SK-N-SH (cell line): ENCODE measurements at regions not wholly inside any gene's neighbourhood (a gene's known extent, or its start where the extent isn't known, plus 50 kb on each side); places are given as distances from the start of the nearest gene placed in this dataset.

Experiments
- CTCF ChIA-PET: fragments of 300-600, 350-600 bp; formaldehyde crosslinking; extraction: SDS; loops from one replicate; lab custom pipeline; 2021; lab: Yijun Ruan, JAX
- POLR2A ChIA-PET: fragments of 350-600 bp; sonication (Branson Sonifier 250); formaldehyde crosslinking; extraction: SDS; loops from one replicate; lab custom pipeline; 2020; ENCODE audit warnings: antibody characterized with exemption, inconsistent platforms; lab: Yijun Ruan, JAX
- DNase-seq: peaks from one replicate; pipeline ENCODE4 v3.0.0; 2012
- H2AFZ ChIP-seq: fragments of 200-600 bp; sonication (generic); 2 replicates; pipeline ENCODE4 v1.8.1; 2016; ENCODE audit warnings: antibody characterized with exemption, mild to moderate bottlenecking, low read depth
- H3F3A ChIP-seq: fragments of 200-600 bp; sonication (generic); replicated peaks from 2 replicates; pipeline ENCODE3; 2016; ENCODE audit warnings: antibody characterized with exemption, mild to moderate bottlenecking; ENCODE audit not compliant: insufficient read depth
- H3K27ac ChIP-seq, 2 experiments: fragments of 200-500 bp in 1 of 2; fragments of 200-600 bp in 1 of 2; sonication (Bioruptor generic) in 1 of 2; sonication (generic), shearing (Covaris generic) in 1 of 2; 2 replicates each; pipeline versions ENCODE4 v1.5.1 to v1.6.1; 2014 to 2016; ENCODE audit warnings: low read depth in 2 of 2, inconsistent platforms in 1 of 2, low read length in 1 of 2, mild to moderate bottlenecking in 1 of 2, mixed read lengths in 1 of 2
- H3K27me3 ChIP-seq: fragments of 200-600 bp; sonication (generic), shearing (Covaris generic); 2 replicates; pipeline ENCODE4 v1.6.1; 2016; ENCODE audit warnings: mixed run types; ENCODE audit not compliant: insufficient read depth
- H3K36me3 ChIP-seq, 2 experiments: fragments of 200-500 bp in 1 of 2; fragments of 200-600 bp in 1 of 2; sonication (Bioruptor generic) in 1 of 2; sonication (generic) in 1 of 2; replicated peaks in 1 of 2; 2 replicates each; pipeline versions ENCODE3 to v1.5.1; 2014 to 2016; ENCODE audit warnings: low read length in 1 of 2, mild to moderate bottlenecking in 1 of 2; ENCODE audit not compliant: insufficient read depth in 2 of 2, control insufficient read depth in 1 of 2
- H3K4me1 ChIP-seq, 2 experiments: fragments of 200-500 bp in 1 of 2; fragments of 200-600 bp in 1 of 2; sonication (Bioruptor generic) in 1 of 2; sonication (generic), shearing (Covaris generic) in 1 of 2; 2 replicates each; pipeline versions ENCODE4 v1.5.1 to v1.6.1; 2014 to 2016; ENCODE audit warnings: low read depth in 1 of 2, low read length in 1 of 2, mixed run types in 1 of 2; ENCODE audit not compliant: insufficient read depth in 2 of 2, control insufficient read depth in 1 of 2
- H3K4me2 ChIP-seq: fragments of 200-600 bp; sonication (generic), shearing (Covaris generic); 2 replicates; pipeline ENCODE4 v1.6.1; 2017; ENCODE audit warnings: mixed run types
- H3K4me3 ChIP-seq, 2 experiments: fragments of 200-500 bp in 1 of 2; fragments of 200-600 bp in 1 of 2; sonication (Bioruptor generic) in 1 of 2; sonication (generic), shearing (Covaris generic) in 1 of 2; 2 replicates each; pipeline versions ENCODE4 v1.5.1 to v1.8.1; 2014 to 2016; ENCODE audit warnings: low read depth in 2 of 2, inconsistent platforms in 1 of 2, low read length in 1 of 2, mild to moderate bottlenecking in 1 of 2, mixed read lengths in 1 of 2, moderate library complexity in 1 of 2
- H3K79me2 ChIP-seq: fragments of 200-600 bp; sonication (generic); 2 replicates; pipeline ENCODE4 v1.8.1; 2017; ENCODE audit warnings: mild to moderate bottlenecking; ENCODE audit not compliant: insufficient read depth
- H3K9ac ChIP-seq: fragments of 200-600 bp; sonication (generic); 2 replicates; pipeline ENCODE4 v1.6.1; 2017; ENCODE audit warnings: mixed run types
- H3K9me2 ChIP-seq: fragments of 200-600 bp; sonication (generic); 2 replicates; pipeline ENCODE4 v1.6.1; 2017; ENCODE audit warnings: mixed run types
- H3K9me3 ChIP-seq: fragments of 200-600 bp; sonication (generic); 2 replicates; pipeline ENCODE4 v1.6.1; 2017; ENCODE audit warnings: mixed run types, mild to moderate bottlenecking, moderate library complexity
- H4K20me1 ChIP-seq: fragments of 200-600 bp; sonication (generic); 2 replicates; pipeline ENCODE4 v1.6.1; 2017; ENCODE audit warnings: mild to moderate bottlenecking, mixed run types; ENCODE audit not compliant: insufficient read depth
- CHD2 ChIP-seq: fragments of 150-350 bp; IDR thresholded peaks from 2 replicates; pipeline ENCODE4 v1.6.1; 2018; ENCODE audit warnings: low read length; ENCODE audit not compliant: partially characterized antibody
- EZH2phosphoT487 ChIP-seq: fragments of 200-600 bp; sonication (generic); IDR thresholded peaks from 2 replicates; pipeline ENCODE4 v1.6.1; 2017; ENCODE audit warnings: low read depth, mixed run types, mild to moderate bottlenecking, antibody characterized with exemption, moderate library complexity, borderline replicate concordance
- FOSL2 ChIP-seq: IDR thresholded peaks from 2 replicates; pipeline ENCODE4 v1.4.0; 2012; ENCODE audit warnings: low read depth, mild to moderate bottlenecking, moderate library complexity, borderline replicate concordance
- JUND ChIP-seq: IDR thresholded peaks from 2 replicates; pipeline ENCODE4 v1.4.0; 2012
- MEF2A ChIP-seq: IDR thresholded peaks from 2 replicates; pipeline ENCODE4 v1.4.0; 2012; ENCODE audit warnings: low read depth, borderline replicate concordance
- NFIC ChIP-seq: IDR thresholded peaks from 2 replicates; pipeline ENCODE4 v1.4.0; 2012; ENCODE audit warnings: borderline replicate concordance
- POLR2AphosphoS5 ChIP-seq: IDR thresholded peaks from 2 replicates; pipeline ENCODE4 v1.6.1; 2012; ENCODE audit warnings: low read depth, low read length
- RXRA ChIP-seq: IDR thresholded peaks from 2 replicates; pipeline ENCODE4 v1.4.0; 2012; ENCODE audit warnings: low read depth, mild to moderate bottlenecking, borderline replicate concordance
- SIN3A ChIP-seq: IDR thresholded peaks from 2 replicates; pipeline ENCODE4 v1.6.1; 2012; ENCODE audit warnings: low read depth, mild to moderate bottlenecking, low read length, moderate library complexity, borderline replicate concordance
- SMC3 ChIP-seq: IDR thresholded peaks from 2 replicates; pipeline ENCODE4 v1.6.1; 2012; ENCODE audit warnings: low read depth, low read length, improper control_type of control experiment
- TCF12 ChIP-seq: IDR thresholded peaks from 2 replicates; pipeline ENCODE4 v1.4.0; 2012
- YY1 ChIP-seq: IDR thresholded peaks from 2 replicates; pipeline ENCODE4 v1.4.0; 2012; ENCODE audit warnings: low read depth, mild to moderate bottlenecking
- whole genome bisulfite sequencing: methylation state at CpG from one replicate; pipeline ENCODE4 v1.1.6; 2017; ENCODE audit warnings: low lambda C conversion rate; 5-methylcytosine and 5-hydroxymethylcytosine counted together
- TF ChIP-seq, protein P1 (sequence below): IDR thresholded peaks from 2 replicates; pipeline ENCODE4 v1.4.0; 2012; ENCODE audit warnings: low read depth, borderline replicate concordance
- TF ChIP-seq, protein P2 (sequence below): fragments of 150-350 bp; IDR thresholded peaks from 2 replicates; pipeline ENCODE4 v1.6.1; 2016; ENCODE audit warnings: mild to moderate bottlenecking, low read depth, low read length
- TF ChIP-seq, protein P3 (sequence below): fragments of 200-600 bp; sonication (generic); IDR thresholded peaks from 2 replicates; pipeline ENCODE4 v1.6.1; 2017; ENCODE audit warnings: antibody characterized with exemption, mild to moderate bottlenecking, moderate library complexity
- TF ChIP-seq, protein P4 (sequence below): IDR thresholded peaks from 2 replicates; pipeline ENCODE4 v1.4.0; 2012; ENCODE audit warnings: low read depth

DNA sequence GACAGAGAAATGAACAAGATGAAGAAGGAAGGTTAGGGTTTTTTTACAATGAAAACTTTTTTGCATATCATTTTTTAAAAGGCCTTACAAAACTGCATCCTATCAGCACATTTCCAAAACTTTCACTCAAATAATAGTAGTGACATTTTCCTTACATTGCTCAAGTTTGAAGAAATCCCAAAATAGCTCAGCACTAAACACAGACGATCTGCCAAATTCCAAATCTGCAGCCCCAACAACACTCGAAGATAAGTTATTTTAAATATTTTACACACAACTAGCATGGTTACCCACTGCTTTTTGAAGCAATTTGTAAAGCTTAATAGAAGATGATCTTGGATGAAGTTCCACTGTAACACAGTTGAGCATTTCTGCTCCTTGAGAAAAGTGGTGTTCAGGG, 535.6 kb upstream of the ALCAM start:
- H3K4me2 ChIP-seq = no peak overlapping the region; the same call in 1 of the 2 replicates
- no peak for DNase-seq
- no peak overlapping the region for H3K4me3 ChIP-seq
- no peak overlapping the region for H3K9ac ChIP-seq
- WGBS = 65% methylated on average over 2 of the region's 2 CpGs
- no peak overlapping the region for H3K27ac ChIP-seq
- H3F3A ChIP-seq = no peaks in the 10 kb centered on the region
- no peaks in the 10 kb centered on the region for H3K36me3 ChIP-seq
- no peaks in the 10 kb centered on the region for H3K4me1 ChIP-seq
- no peaks in the 10 kb centered on the region for H4K20me1 ChIP-seq
- no peaks in the 10 kb centered on the region for H3K79me2 ChIP-seq
- no peaks in the 10 kb centered on the region for H3K9me2 ChIP-seq
- H2AFZ ChIP-seq = peak overlapping the region; percentile 38; the same call in 1 of the 2 replicates
- ChIA-PET CTCF (no interaction called here), POLR2A (no interaction called here)
- H3K27me3 ChIP-seq = no peaks in the 10 kb centered on the region
- no peak for TF ChIP-seq MEF2A
- no peak for TF ChIP-seq TCF12
- no peak for TF ChIP-seq FOSL2
- no peak for TF ChIP-seq SIN3A
- no peak for TF ChIP-seq CHD2
- no peak for TF ChIP-seq NFIC
- TF ChIP-seq POLR2AphosphoS5 = no peak
- TF ChIP-seq, protein P1, sequence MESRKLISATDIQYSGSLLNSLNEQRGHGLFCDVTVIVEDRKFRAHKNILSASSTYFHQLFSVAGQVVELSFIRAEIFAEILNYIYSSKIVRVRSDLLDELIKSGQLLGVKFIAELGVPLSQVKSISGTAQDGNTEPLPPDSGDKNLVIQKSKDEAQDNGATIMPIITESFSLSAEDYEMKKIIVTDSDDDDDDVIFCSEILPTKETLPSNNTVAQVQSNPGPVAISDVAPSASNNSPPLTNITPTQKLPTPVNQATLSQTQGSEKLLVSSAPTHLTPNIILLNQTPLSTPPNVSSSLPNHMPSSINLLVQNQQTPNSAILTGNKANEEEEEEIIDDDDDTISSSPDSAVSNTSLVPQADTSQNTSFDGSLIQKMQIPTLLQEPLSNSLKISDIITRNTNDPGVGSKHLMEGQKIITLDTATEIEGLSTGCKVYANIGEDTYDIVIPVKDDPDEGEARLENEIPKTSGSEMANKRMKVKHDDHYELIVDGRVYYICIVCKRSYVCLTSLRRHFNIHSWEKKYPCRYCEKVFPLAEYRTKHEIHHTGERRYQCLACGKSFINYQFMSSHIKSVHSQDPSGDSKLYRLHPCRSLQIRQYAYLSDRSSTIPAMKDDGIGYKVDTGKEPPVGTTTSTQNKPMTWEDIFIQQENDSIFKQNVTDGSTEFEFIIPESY = no peak
- TF ChIP-seq, protein P2, sequence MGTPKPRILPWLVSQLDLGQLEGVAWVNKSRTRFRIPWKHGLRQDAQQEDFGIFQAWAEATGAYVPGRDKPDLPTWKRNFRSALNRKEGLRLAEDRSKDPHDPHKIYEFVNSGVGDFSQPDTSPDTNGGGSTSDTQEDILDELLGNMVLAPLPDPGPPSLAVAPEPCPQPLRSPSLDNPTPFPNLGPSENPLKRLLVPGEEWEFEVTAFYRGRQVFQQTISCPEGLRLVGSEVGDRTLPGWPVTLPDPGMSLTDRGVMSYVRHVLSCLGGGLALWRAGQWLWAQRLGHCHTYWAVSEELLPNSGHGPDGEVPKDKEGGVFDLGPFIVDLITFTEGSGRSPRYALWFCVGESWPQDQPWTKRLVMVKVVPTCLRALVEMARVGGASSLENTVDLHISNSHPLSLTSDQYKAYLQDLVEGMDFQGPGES = no peak
- TF ChIP-seq, protein P3, sequence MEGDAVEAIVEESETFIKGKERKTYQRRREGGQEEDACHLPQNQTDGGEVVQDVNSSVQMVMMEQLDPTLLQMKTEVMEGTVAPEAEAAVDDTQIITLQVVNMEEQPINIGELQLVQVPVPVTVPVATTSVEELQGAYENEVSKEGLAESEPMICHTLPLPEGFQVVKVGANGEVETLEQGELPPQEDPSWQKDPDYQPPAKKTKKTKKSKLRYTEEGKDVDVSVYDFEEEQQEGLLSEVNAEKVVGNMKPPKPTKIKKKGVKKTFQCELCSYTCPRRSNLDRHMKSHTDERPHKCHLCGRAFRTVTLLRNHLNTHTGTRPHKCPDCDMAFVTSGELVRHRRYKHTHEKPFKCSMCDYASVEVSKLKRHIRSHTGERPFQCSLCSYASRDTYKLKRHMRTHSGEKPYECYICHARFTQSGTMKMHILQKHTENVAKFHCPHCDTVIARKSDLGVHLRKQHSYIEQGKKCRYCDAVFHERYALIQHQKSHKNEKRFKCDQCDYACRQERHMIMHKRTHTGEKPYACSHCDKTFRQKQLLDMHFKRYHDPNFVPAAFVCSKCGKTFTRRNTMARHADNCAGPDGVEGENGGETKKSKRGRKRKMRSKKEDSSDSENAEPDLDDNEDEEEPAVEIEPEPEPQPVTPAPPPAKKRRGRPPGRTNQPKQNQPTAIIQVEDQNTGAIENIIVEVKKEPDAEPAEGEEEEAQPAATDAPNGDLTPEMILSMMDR = no peak
- TF ChIP-seq SMC3 = no peak
- TF ChIP-seq, protein P4, sequence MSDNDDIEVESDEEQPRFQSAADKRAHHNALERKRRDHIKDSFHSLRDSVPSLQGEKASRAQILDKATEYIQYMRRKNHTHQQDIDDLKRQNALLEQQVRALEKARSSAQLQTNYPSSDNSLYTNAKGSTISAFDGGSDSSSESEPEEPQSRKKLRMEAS = no peak
- no peak for TF ChIP-seq EZH2phosphoT487
- TF ChIP-seq RXRA = no peak
- TF ChIP-seq YY1 = no peak
- no peak for TF ChIP-seq JUND
- H3K9me3 ChIP-seq = no peaks in the 10 kb centered on the region
